IPS DF 19.7 (cell line): ENCODE measurements at regions not wholly inside any gene's neighbourhood (a gene's known extent, or its start where the extent isn't known, plus 50 kb on each side); places are given as distances from the start of the nearest gene placed in this dataset.
"Not testable (repeated sequence)": the region's sequence is repeated elsewhere in the genome, so short reads cannot be mapped to it uniquely, and the experiment has no call there.

ENCODE experiments used
- DNase-seq: peaks from one replicate; pipeline ENCODE4 v3.0.0-alpha.2; 2013; ENCODE audit warnings: low read depth, low spot score

GRCh38 chr10:21145751-21146435 is 248.8 kb upstream of the NEBL start:
- DNase-seq, result no peak

GRCh38 chr10:21144047-21144446 is 246.9 kb upstream of the NEBL start:
- DNase-seq, result no peak

DNA sequence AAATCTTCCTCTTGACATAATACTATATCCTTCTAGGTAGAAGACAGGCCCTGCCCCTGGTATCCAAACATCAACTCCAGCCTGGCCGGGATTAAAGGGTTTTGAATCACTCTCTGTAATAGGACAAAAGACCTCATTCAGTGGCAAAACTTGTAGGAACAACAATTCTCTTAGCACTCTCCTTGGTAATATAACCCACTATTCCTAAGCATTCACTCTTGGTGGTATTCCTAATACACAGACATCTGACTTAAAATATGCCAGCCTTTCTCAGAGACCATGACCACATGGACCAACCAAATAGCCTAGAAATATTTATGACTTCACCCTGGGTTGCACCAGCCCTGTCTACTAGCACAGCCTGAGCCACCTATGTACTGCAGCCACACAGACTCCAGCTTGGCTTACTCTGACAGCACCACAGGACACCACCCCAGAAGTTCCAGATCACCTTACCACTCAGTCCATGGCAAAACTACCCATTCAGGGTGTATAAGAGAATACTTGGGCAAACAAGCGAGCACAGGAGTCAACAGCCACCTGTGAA is 244.9 kb upstream of the NEBL start:
- DNase-seq, result no peak

DNA sequence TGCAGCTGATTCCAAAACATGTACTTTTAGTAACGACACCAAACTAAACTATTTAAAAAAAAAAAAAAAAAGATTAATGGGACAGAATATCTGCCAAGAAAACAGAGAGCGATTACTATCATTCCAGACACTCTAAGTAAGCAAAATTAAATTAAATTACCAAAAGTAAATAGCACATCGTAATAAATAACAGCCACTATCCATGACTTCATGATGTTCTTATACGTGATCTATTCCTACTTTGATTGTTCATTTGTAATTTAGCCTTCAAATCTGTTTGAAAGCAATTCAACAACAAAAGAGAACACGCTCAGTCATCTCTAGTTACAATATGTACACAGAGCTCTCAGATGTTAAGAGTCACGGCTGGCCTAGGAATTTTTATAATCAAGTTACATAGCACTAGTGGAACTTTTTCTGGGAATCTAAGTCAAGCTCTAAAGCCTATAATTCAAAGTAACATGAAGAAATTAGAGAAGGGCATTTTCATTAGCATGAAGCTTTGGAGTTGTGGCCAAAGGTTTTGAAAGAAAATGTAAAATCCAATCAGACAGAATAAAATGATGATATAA is 241.7 kb upstream of the NEBL start:
- no peak for DNase-seq

DNA sequence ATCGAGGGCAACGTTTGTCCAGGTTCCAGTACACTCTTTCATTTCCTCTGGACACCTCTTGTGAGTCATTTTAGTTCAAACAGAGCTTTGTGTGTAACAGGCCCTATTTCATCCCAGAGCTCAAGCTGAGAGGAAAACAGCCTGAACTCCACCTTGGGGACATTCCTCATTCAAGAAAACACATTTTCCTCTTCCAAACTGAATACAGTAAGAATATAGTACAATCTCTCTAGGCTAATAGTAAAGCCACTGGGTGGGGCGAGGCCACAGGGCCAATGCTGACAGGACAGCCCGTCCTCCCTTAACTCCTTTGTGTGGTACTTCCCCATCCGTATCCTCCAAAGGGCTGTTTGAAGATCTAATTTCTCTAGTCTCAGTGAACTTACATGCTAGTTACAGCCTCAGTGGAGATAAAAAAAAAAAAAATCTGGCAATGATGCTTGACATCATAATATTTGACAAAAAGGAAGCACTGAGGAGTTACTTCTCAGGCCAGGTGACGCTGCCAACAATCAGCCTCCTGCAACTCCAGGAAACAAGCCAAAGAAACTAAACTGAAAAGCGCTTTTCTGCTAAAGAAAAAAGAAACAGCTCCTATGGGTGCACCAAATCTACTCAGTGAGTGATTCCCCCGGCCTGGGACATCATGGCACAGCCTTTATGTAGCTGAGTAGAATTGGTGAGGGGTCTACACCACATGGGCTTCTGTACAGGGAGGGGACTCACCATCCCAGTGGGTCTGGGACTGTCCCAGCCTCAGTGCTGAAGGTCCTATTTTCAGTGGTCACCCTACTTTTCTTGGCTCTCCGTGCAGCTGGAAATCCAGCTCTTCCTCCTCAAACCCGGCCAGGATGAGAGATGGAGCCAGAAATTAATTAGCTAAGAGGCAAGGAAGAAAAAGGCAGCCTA is 238.2 kb upstream of the NEBL start:
- no peak for DNase-seq

DNA sequence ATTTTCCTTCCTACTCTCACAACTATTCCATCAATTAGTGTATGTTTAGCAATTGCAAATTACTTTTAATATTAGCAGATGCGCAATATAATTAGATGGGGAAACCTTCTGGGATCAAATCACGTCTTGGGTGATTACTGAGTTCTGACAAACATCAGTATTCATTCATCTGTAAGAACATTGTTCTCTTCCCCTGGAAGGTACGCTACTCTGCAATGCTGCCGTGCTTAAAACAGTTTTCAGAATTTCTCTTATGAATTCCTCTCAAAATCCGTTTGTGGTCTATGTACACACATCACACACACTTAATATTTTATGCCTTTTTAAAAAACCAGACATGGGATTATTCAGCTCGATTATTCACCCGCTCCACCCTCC is 237.5 kb upstream of the NEBL start:
- DNase-seq, result no peak

- DNase-seq, result no peak
These were observed 233.8 kb upstream of the NEBL start for GRCh38 chr10:21130683-21131442.

- DNase-seq, result no peak
These were observed 233.0 kb upstream of the NEBL start for GRCh38 chr10:21130108-21130507.

- no peak for DNase-seq
These were observed 228.5 kb upstream of the NEBL start for GRCh38 chr10:21125471-21126228.

DNA sequence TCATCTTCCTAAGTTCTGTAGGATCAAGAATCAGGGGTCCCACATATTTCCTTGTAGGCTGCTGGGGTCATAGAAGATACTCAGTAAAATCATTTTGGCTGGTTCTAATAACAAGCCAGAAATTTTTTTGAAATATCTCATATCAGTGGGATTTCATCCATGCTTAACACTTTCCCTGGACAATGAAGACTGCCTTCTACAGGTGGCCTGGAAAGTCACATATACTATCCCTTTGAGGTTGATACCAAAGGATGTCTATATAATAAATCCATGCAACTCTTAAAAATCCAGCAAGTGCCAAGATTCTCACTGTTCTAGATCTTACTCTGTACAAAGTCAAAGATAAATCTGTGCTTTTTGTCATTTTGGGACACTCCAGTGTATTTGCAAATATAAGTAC is 225.8 kb upstream of the NEBL start:
- DNase-seq, result no peak

GRCh38 chr10:21121822-21122221 is 224.7 kb upstream of the NEBL start:
- DNase-seq, result not testable (repeated sequence)

- DNase-seq, result no peak
These were observed 217.6 kb upstream of the NEBL start for GRCh38 chr10:21114683-21115082.

DNA sequence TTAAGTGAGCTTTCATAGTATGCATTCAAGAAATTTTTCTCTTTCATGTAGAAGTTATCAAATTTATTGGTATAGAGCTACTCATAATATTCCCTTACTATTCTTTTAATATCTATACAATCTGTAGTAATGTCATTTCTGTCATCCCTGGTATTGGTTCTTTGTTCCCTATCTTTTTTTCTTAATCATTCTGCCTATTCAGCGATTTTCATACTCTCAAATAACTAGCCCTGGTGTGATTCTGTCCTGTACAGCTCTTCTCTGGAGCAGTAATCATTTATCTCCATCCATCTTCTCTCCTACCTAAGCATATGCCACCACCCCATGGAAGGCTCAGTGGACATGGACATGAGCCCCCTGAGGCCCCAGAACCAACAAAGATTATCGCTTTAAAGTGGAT is 213.2 kb upstream of the NEBL start:
- no peak for DNase-seq

- not testable (repeated sequence) for DNase-seq
These were observed 209.8 kb upstream of the NEBL start for GRCh38 chr10:21106931-21107330.

- not testable (repeated sequence) for DNase-seq
These were observed 208.2 kb upstream of the NEBL start for GRCh38 chr10:21105331-21105730.

- DNase-seq, result no peak
These were observed 203.9 kb upstream of the NEBL start for GRCh38 chr10:21100871-21101514.

- DNase-seq, result no peak
These were observed 203.1 kb upstream of the NEBL start for GRCh38 chr10:21100190-21100589.

- DNase-seq, result no peak
These were observed 202.4 kb upstream of the NEBL start for GRCh38 chr10:21099291-21100062.

DNA sequence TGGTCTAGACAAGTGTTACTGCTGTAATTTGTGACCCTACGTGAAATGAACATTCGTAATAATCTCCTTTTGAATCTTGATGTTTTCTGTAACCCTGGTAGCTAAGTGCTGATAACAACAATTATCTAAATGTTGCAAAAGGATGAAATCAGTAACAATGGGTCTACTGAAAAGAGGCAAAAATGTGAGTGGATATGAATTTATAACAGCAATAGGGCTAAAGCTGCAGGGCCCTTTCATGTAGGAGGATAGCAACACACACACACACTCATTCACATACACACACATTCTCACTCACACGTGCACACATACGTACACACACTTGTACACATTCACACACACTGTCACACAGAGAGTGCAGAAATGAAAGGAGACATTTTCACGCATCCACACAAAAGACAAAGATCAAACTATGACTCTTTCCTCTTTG is 200.8 kb upstream of the NEBL start:
- DNase-seq, result no peak
